HPDE6-E6E7 (cell line): ENCODE measurements at regions not wholly inside any gene's neighbourhood (a gene's known extent, or its start where the extent isn't known, plus 50 kb on each side); places are given as distances from the start of the nearest gene placed in this dataset.

Experiments
- DNase-seq: peaks from one replicate; pipeline ENCODE4 v3.0.0; 2011; ENCODE audit warnings: missing footprints; ENCODE audit errors: extremely low spot score

DNA sequence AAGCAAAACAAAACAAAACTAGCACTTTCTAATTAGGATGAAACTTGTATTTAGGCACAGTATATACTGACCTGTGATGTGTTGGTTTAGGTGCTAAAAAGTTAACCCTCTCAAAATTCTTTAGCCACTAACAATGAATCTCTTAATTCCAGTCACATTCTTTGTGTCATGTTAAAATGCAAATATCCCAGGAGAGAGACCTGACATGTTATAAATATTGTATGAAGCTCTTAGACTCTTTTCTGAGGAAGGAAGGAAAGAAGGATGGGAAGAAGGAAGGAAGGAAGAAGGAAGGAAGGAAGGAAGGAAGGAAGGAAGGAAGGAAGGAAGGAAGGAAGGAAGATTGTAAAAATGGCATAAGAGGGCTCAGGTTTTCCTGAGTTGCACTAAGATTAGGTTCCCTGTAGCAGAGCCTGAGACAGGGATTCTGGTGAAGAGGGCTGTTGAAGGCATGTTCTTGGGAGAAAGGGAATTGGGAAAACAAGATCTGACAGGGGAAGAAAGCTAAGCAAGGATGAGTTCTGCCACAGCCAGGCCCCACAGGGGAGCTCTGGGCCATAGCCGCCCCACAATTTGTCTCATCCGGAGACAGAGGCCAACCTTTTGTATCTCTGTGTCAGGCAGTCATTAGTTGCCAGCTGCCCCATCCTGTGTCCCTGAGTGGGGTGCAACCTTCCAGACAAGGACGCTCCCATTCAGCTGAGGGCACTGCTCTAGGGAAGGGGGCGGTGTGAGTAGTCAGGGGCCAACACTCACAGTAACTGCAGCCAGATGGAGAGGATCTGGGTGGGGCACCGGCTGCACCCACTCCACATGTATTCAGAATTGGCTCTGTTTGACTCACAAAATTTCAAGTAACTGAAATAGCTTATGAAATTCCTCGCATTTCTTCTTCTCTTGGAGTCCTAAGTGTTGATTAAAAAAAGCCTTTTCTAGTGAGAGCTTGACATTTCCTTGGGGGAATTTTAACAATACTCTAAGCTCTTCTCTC is 189.3 kb upstream of the ARG1 start:
- DNase-seq, result no peak

DNA sequence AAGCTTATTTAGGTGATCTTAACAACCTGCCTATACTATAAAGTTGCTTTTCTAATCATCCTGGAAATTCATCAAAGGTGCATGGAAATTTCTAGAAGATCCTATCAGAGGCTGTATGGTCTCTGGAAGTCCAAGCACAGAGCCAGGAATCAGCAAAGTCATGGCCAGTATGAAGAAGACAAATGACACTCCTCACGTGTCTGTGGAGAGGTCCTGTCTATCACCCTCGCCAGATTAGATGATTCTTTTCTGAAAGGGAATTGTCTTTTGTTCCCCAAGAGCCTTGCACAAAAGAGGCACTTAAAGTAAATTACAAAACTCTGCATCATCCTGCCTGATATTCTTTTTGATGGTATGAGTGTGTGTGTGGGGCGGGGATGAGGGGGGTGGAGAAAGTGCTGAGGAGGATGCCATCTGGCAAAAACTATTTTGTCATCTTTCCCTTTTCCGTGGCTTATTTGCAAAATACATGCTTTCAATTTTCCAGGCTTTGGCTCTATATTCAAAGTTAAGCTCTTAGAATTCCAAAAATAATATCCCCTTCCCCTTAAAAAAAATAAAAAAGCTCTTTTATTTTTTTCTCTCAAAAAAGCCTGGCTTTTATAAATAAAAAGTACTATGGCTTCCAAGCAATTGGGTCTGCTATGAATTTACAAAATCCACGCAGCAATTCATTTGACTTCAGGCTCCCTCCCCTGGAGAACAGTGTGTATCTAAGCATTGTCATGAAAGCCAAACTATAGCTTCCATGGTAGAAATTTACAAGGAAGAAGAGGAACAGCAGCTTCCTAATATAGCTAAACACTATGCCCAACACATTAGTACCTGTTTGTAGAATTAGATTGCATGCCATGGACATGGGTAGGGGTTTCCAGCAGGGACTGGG is 185.2 kb upstream of the ARG1 start:
- no peak for DNase-seq

DNA sequence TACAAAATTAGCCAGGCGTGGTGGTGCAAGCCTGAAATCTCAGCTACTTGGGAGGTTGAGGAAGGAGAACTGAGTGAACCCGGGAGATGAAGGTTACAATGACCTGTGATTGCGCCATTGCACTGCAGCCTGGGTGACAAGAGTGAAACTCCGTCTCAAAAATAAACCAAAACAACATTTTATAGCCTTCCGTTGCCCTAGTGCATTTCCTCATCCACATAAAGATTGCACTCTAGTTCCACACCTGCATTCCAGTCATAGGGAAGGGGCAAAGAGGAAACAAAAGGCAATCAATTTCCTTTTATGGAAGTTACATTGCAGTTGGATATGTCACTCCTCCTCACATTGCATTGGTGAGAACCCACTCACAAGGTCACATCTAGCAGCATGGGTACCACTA is 182.7 kb upstream of the ARG1 start:
- no peak for DNase-seq

DNA sequence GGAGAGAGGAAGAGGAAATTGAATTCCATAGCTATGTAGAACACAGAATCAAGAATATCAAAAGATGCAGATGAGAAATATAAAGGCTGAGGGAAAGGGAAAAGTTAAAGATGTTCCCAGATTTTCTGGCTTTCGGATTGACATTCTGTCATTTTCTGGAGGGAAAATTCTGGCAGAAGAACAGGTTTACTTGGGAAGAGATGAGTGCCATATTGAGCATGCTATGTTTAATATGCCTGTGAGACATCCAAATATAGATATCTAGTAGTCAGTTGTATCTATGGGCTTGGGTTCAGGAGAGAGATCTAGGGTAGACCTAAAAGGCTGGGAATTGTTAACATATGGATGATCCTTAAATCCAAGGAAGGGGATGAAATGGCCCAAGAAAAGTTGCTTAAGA is 181.9 kb upstream of the ARG1 start:
- DNase-seq, result no peak

DNA sequence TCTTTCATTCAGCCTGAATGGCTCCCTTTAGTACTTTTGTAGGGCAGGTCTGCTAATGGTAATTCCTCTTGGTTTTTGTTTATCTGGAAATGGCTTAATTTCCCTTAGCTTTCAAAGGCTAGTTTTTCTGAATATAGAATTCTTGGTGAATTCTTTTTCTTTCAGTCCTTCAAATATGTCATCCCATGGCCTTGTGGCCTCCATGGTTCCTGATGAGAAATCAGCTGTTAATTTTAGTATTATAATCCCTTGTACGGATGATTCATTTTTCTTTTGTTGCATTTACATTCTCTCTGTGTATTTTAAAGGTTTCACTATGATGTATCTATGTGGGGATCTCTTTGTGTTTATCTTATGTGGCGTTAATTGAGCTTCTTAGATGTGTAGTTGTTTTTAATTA is 179.6 kb upstream of the ARG1 start:
- no peak for DNase-seq

DNA sequence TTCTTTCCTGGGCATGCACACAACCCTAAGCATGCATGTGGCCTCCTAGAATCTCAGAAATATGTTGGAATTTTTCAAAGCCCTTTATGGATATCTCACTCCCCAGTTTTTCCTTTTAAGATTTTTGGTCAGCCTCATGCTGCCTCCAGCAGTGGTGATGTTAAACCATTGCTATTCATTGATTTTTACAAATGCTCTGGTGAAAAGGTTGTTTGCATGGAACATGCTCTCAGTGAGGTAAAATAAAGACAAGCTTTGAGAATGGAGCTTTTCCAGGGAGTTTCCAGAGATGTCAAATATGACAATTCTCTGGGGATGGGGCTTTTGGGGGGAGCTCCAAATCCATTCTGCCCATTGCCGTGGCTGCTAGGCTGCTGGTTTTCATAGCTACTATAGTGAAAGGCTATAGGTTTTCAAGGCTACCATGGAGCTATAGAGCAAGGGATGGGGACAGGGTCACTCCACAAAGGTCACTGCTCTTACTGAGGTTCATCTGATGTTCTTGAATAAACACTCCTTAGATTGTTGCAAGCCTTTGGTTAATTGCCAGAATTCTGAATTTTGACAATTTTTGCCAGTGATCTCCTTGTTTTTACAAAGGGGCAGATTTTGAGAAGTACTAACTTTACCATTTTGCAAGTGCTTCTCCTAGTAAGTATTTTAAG is 178.1 kb upstream of the ARG1 start:
- DNase-seq, result no peak

DNA sequence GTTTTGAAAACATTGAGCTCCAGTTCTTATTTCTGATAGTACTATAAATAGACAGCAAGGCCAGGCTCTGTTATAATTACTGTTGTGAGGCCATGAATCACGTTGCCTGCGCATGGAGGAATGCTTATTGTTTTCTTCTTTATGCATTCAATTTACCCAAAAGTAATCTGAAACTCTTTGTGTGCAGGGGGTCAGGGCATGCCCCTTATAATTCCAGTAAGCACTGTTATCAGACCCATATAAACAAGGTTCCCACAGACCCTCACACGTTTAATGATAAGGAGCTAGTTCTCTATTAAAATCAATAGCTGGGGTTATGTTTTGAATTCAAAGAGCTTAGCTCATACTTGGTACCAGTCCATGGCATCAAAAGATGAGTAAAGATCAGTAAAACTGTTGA is 174.8 kb upstream of the ARG1 start:
- no peak for DNase-seq

DNA sequence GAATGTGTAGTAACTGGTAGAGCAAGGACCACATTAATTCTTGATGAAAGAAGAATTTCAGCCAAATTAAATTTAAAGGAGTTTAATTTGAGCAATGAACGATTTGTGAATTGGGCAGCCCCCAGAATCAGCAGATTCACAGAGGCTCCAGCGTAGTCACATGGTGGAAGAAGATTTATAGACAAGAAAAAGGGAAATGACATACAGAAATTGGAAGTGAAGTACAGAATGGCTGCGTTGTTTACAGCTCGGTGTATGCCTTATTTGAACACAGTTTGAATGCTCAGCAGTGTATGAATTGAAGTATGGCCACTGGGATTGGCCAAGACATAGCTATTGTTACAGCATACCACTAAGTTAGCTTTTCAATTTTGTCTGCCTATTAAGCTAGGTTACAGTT is 173.6 kb upstream of the ARG1 start:
- DNase-seq, result no peak

DNA sequence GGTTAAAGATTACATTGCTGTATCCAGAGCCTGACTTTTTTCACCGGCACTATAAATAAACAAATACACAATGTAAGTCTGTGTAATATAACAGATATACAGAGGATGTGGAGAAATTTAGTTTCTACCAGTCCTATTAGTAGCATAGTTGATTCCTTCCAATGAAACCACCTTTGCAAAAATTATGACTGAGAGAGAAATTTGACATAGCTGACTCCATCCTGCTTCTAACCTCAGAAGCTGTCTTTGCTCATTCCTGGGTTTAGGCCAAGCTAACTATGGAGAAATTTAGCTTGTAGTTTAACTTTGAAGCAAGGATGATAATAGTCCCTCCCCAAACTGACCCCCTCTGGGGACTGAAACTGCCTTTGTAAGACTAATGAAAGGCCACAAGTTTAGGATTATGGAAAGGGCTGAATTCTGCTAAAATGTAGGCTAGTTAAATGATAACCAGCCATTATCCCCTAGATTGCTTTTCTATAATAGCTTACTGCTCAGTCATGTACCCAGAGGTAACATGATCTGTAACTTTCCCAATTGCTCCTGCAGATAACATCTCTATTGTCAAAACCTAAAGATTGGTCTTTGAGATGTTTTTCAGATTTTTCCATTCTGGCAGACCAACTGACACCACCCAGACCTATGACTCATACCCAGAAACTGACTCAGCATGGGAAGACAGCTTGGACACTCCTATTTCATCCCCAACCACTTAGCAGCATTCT is 172.8 kb upstream of the ARG1 start:
- peak; percentile 28 for DNase-seq

DNA sequence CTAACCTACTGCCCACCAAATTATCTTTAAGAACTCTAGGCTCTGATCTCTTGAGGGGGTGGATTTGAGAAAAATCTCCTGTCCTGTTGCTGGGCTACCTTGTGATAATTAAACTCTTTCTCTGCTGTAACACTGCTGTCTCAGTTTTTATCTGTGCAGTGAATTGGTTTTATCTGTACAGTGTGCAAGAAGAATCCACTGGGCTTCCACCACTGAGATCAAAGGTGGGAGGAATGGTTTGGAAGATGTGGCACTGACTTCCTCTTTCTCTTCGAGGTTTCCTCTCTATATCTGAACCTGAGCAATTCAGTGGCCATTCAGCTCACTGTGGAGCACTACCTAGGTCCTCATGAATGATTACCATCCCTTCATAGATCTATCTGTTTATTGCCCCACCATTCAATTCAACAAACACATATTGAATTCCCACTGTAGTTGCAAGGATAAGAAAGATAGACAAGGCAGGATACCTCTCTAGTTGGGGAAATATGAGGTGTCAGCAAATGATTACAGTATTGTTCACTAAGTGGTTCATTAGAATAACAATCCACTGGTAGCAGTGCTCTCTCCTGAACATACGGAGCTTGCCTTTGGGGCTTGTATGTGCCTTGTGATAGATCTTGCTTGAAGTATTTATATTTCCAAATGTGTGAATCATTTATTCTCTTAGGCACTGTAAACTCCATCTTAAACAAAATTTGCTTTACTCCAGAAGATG is 172.1 kb upstream of the ARG1 start:
- DNase-seq, result no peak

DNA sequence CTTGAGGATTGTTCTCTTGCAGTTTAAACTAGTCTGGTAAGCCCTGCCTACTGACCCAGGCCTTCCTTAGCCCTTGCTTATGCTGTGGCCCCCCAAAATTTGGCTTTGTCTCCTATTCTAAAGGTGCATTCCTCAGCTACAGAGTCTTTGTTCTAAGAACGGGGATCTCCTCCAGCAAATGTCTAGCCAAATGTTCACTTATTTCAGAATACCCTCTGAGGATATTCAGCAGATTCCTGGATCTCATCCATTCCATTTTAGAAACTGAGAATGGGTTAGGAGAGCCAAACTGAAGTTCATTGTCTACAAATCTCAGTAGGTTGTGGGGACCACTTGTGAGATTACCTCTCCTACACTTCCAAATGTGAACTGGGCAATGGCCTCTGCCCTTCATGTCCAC is 164.2 kb upstream of the ARG1 start:
- DNase-seq, result no peak

DNA sequence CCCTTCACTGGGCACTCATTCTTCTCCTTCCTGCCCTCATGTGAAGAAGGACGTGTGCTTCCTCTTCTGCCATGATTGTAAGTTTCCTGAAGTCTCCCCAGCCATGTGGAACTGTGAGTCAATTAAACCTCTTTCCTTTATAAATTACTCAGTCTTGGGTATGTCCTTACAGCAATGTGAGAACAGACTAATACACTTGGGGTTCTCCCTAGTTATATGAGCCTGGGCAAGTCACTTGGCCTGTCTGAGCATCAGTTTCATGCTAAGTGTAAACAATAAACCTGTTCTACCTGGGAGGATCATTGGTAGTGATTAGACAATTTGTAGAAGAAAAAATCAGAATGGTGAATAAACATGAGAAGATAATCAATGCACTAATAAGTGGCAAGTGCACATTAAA is 162.2 kb upstream of the ARG1 start:
- DNase-seq, result no peak

DNA sequence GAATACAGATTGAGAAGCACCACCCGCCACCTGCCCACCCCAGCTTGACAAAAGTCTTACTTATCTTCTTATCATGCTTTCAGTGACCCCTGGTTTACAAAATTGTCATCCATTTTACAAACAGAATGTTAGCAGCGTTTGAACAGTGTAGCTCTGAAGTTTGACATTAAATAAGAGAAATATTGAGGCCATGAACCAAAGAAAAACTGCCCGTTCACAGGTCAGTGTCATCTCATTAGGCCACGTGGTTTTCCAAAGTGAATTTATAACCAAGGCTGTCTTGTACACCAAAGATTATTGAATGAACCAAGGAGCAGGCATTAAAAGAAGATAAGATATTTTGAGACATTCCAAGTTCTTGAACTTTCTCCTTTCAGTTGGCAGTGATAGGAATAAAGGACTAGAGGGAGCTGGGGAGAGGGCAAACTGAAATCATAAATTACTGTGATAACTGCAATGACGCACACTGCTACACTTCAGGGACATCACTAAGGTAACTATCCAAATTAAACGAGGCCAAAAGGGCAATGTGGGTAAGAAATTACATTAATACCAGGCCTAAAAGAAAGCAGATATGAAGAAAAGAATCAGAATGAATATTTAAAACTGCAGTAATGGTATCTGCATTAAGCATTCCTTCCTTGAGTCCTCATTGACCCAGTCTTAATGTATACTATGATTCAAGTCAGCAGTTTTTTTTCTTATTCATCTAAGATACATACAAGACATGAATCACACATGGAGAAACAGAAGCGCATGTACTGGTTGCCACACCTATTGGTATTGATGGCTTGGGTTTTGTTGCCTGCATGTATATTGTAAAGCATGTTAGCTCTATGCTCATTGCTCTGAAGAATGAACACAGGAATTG is 159.8 kb upstream of the ARG1 start:
- DNase-seq, result no peak

DNA sequence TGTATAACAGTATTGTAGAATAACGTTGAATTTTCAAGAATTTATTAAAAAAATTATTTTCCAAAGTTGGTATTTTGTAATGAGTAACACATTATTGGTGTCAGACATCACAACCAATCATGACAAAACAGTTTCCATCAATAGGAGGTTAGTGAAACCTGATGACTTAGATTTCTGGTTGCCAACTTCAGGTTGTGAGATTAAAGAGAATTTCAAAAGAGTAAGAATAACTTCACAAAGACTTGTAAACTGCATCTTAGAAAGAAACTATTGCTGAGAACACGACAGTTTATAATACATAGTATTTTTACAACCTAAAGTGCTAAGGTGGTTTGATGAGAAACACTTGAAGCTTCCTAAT is 159.2 kb upstream of the ARG1 start:
- no peak for DNase-seq

DNA sequence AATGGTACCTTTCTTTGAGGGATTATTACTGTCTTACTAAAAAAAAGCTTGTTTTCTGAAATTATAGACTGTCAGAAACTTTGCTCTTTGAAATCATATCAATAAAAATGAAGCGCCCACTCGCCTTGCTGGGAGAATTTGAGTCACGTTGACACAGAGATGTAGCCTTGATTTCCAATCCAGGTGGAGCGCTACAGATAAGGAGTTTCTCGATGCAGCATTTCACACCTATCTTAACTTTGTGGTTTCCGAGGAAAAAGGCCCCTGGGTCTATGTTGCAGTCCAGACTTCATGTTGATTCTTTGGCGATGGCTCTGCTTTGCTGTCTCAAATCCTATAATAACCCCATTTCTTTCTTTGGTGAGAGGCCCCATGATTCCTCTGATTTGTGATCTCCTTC is 158.1 kb upstream of the ARG1 start:
- no peak for DNase-seq

DNA sequence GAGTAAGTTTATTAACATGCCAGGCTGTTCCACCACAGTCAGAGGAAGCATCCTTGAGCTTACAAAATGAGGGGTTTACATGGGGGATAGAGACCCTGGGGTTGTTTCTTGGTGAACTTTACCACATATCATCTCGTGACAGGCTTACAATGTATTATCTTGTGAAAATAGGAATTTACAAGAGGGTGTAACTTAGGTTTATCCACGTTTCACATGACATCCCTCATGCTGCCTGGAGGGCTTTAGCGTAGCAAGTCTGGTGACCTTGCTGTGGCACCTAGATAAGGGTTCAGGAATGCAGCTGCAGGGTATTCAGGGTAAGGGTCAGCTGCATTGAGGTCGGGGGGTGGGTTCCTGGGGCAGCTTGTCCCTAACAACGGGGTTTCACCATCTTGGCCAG is 154.6 kb upstream of the ARG1 start:
- DNase-seq, result no peak

DNA sequence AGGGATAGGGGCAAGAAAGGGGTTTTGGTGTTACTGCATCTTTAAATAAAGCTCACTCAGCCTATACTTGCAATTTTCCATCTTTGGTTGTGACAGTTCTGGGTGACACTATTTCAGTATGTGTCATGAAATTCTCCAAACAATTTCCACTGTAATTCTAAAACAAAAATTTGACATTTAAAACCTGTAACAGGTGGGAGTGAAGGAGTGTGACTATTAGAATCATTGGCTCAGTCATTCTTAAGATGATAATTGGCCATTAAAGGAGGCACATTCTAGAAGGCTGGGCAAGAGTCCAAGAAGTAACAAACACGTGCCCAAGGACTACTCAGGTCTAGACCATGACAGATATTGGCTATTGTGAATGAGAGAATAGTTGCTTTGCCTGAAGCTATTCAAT is 153.3 kb upstream of the ARG1 start:
- no peak for DNase-seq

DNA sequence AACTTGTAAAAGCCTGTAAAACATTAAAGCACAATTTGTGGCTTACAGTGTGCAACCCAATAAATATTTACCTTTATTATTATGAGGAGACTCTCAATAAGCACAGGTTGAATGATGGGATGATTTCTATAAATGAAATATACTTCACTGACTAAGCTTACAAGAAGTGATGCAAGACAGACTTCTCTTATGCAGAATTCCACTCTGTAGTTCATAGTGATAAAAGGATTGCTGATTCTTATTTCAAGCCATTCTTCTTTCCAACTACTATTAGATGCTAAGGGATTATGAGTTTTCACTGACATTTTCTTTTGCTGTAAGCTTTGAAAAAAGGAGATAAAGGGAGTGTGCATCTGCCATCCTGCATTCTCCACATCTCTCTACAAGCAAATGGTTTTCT is 149.0 kb upstream of the ARG1 start:
- DNase-seq, result no peak

DNA sequence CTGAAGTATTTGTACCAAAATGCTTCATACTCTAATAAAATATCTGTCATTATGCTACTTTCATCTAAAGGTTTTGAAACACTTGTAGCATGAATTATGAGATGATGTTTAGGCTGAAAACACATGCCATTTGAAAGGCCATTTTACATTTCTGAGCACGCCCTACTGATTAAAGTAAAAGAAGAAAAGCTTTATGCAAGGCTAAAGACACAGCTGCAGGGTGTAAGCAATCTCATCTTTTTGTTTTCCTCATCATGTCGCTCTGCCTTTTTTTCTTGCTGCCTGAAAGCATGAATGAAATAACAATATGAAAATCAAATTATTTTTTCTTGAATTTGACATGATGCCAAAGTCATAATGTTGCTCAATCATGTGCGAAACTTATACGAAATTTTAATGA is 148.6 kb upstream of the ARG1 start:
- no peak for DNase-seq

DNA sequence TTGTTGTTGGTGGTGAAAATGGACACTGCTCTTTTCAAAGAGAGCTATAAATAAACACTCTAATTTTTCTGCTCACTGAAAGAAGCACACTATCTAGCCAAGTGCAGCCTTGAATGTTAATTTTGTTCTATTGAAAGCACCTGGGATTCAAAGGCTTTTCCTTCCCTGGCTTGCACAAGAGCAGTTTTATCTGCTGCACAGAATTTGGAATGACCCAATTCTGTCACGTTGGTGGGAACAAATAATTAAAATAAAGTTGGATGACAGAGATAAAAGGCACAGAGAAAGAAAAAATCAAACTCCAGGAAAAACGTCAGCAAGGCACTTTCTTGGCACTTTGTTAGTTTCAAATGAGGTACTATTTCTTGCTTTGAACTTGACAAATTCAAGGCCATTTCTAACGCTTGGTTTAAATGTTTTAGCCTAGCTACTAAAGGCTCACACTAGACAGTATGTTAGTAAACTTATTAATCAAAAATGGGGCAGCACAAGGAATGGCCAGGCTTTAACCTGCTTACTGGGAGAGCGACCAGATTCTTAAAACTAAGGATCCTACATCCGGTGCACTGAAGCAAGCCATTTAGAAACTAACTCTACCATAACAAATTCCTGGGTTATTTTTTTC is 145.5 kb upstream of the ARG1 start:
- no peak for DNase-seq
